Body of pancreas (tissue), 4 donors: ENCODE measurements at regions not wholly inside any gene's neighbourhood (a gene's known extent, or its start where the extent isn't known, plus 50 kb on each side); places are given as distances from the start of the nearest gene placed in this dataset.

Experiments used
- POLR2A ChIP-seq, 3 donors: fragments of 450-650 bp; IDR thresholded peaks; one replicate each; pipeline ENCODE4 v1.6.1; 2016; ENCODE audit warnings: antibody characterized with exemption in 3 of 3, mild to moderate bottlenecking in 2 of 3
- TF ChIP-seq, protein P1 (sequence below), 7 experiments: fragments of 450-650 bp in 4 of 7; fragments of 200-600 bp in 3 of 7; sonication (generic) in 3 of 7; IDR thresholded peaks; one replicate each; pipeline ENCODE4 v1.5.1; 2016 to 2019; ENCODE audit warnings: antibody characterized with exemption in 7 of 7

GRCh38 chr1:38128511-38128910 lies 81.9 kb upstream of the POU3F1 start:
- TF ChIP-seq, protein P1, sequence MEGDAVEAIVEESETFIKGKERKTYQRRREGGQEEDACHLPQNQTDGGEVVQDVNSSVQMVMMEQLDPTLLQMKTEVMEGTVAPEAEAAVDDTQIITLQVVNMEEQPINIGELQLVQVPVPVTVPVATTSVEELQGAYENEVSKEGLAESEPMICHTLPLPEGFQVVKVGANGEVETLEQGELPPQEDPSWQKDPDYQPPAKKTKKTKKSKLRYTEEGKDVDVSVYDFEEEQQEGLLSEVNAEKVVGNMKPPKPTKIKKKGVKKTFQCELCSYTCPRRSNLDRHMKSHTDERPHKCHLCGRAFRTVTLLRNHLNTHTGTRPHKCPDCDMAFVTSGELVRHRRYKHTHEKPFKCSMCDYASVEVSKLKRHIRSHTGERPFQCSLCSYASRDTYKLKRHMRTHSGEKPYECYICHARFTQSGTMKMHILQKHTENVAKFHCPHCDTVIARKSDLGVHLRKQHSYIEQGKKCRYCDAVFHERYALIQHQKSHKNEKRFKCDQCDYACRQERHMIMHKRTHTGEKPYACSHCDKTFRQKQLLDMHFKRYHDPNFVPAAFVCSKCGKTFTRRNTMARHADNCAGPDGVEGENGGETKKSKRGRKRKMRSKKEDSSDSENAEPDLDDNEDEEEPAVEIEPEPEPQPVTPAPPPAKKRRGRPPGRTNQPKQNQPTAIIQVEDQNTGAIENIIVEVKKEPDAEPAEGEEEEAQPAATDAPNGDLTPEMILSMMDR (IDR thresholded peaks at IDR 0.05), result no peak
- TF ChIP-seq POLR2A (IDR thresholded peaks at IDR 0.05), result no peak
